Activated B cell treated with CpG ODN at 0.5 μM for 24 hours (primary cell): ENCODE measurements at regions not wholly inside any gene's neighbourhood (a gene's known extent, or its start where the extent isn't known, plus 50 kb on each side); places are given as distances from the start of the nearest gene placed in this dataset.

Experiments used
- ATAC-seq: fragments of 200-7000 bp; cut with Tn5 transposase; one replicate; pipeline ENCODE4 v1.10.0; 2021; ENCODE audit warnings: low read depth, mild to moderate bottlenecking, moderate library complexity
- CTCF ChIA-PET: fragments of 350-600 bp; sonication (Branson Sonifier 250); formaldehyde crosslinking; loops from one replicate; lab custom pipeline; 2021; ENCODE audit warnings: antibody characterized with exemption; lab: Charles Lee
- POLR2A ChIA-PET: fragments of 350-600 bp; sonication (Branson Sonifier 250); formaldehyde crosslinking; loops from one replicate; lab custom pipeline; 2021; ENCODE audit warnings: antibody characterized with exemption; lab: Charles Lee
- DNase-seq: peaks from one replicate; pipeline ENCODE4 v3.0.0; 2022
- H3K27ac Mint-ChIP-seq: one replicate; pipeline ENCODE4 v1.8.0; 2020; ENCODE audit warnings: mixed read lengths
- H3K27me3 Mint-ChIP-seq: one replicate; pipeline ENCODE4 v1.8.0; 2021; ENCODE audit warnings: mixed read lengths
- H3K36me3 Mint-ChIP-seq: one replicate; pipeline ENCODE4 v1.8.0; 2021; ENCODE audit warnings: low read depth, mixed read lengths
- H3K4me1 Mint-ChIP-seq: one replicate; pipeline ENCODE4 v1.8.0; 2021; ENCODE audit warnings: mixed read lengths
- H3K4me3 Mint-ChIP-seq: one replicate; pipeline ENCODE4 v1.8.0; 2020; ENCODE audit warnings: mild to moderate bottlenecking, mixed read lengths
- H3K9me3 Mint-ChIP-seq: one replicate; pipeline ENCODE4 v1.8.0; 2020; ENCODE audit warnings: mixed read lengths
- intact Hi-C: fragments of 100-400 bp; cut with micrococcal nuclease; formaldehyde crosslinking; loops from one replicate; pipeline ENCODE4 v1.15.1; 2024
- TF ChIP-seq, protein P1 (sequence below): fragments of 200-600 bp; IDR thresholded peaks from one replicate; pipeline ENCODE4 v1.8.0; 2022; ENCODE audit warnings: antibody characterized with exemption, mild to moderate bottlenecking

GRCh38 chr1:116205941-116206679 is 94.9 kb downstream of the MAB21L3 start:
- peaks cover 5% of the 10 kb centered on the region for H3K9me3 Mint-ChIP-seq
- no peak for DNase-seq
- TF ChIP-seq, protein P1, sequence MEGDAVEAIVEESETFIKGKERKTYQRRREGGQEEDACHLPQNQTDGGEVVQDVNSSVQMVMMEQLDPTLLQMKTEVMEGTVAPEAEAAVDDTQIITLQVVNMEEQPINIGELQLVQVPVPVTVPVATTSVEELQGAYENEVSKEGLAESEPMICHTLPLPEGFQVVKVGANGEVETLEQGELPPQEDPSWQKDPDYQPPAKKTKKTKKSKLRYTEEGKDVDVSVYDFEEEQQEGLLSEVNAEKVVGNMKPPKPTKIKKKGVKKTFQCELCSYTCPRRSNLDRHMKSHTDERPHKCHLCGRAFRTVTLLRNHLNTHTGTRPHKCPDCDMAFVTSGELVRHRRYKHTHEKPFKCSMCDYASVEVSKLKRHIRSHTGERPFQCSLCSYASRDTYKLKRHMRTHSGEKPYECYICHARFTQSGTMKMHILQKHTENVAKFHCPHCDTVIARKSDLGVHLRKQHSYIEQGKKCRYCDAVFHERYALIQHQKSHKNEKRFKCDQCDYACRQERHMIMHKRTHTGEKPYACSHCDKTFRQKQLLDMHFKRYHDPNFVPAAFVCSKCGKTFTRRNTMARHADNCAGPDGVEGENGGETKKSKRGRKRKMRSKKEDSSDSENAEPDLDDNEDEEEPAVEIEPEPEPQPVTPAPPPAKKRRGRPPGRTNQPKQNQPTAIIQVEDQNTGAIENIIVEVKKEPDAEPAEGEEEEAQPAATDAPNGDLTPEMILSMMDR: no peak

DNA sequence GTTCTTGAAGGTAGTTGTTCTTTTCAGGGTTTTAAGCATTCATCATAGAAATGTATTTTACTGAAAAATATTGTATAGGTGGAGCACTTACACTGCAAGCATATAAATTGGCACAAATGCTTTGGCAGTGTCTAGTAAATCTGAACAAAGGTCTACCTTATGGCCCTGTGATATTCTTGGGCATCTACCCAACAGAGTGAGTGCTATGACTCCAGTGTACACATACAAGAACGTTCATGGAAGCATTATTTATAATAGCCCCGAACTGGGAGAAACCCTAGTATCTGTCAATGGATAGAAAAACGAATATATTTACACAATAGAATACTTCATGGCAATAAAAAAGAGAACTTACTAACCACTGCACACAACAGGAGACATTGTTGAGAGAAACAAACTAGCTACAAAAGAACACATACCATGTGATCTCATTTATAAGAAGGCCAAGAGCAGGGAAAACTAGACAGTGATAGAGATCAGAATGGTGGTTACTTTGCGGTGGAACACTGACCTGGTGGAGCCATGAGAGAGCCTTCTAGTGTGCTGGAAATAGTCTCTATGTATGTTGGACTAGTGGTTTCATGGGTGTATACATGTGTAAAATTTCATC is 96.0 kb downstream of the MAB21L3 start:
- Mint-ChIP-seq H3K27ac (no peak overlapping the region), H3K36me3 (no peaks in the 10 kb centered on the region), H3K9me3 (peaks cover 5% of the 10 kb centered on the region), H3K27me3 (peaks cover 14% of the 10 kb centered on the region), H3K4me1 (no peaks in the 10 kb centered on the region), H3K4me3 (no peak overlapping the region)
- ATAC-seq (no peak), DNase-seq (no peak)
- ChIA-PET CTCF (no interaction called here), POLR2A (no interaction called here)
- intact Hi-C loops: no loop called here
- TF ChIP-seq, protein P1: no peak

More at GRCh38 chr1:116205941-116206679, 94.9 kb downstream of the MAB21L3 start:
- H3K4me1 Mint-ChIP-seq: no peaks in the 10 kb centered on the region
- no peaks in the 10 kb centered on the region for H3K36me3 Mint-ChIP-seq
- no peak overlapping the region for H3K4me3 Mint-ChIP-seq
- intact Hi-C loops: no loop called here
- H3K27ac Mint-ChIP-seq: no peak overlapping the region
- no peak for ATAC-seq
- H3K27me3 Mint-ChIP-seq: peaks cover 19% of the 10 kb centered on the region
- ChIA-PET CTCF (no interaction called here), POLR2A (no interaction called here)

- TF ChIP-seq, protein P1: no peak
- Mint-ChIP-seq H3K27ac (no peak overlapping the region), H3K36me3 (no peaks in the 10 kb centered on the region), H3K4me1 (no peaks in the 10 kb centered on the region), H3K9me3 (peaks cover 5% of the 10 kb centered on the region), H3K4me3 (no peak overlapping the region), H3K27me3 (peaks cover 7% of the 10 kb centered on the region)
- DNase-seq: no peak
- intact Hi-C loops: no loop called here
- no peak for ATAC-seq
- CTCF ChIA-PET: no interaction called here
- POLR2A ChIA-PET: no interaction called here
These were observed 96.9 kb downstream of the MAB21L3 start for GRCh38 chr1:116208136-116208535.

DNA sequence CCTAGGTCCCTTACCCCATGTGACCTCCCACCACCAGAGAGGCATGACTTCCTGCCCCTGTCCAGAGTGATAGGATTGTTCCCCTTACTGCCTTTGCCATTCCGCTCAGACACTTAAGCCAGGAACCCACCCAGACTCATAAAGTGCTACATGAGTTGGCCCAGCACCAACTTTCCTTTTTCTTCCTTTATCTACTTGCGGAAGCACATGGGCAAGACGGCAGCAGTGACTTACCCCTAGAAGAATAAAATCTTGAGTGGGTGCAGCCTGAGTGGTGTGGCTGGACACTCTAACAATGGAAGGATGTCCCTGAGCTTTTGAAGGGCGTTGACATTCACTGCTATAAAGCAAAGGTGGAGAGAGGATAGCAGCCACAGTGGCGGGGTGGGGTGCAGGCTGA is 100.1 kb downstream of the MAB21L3 start:
- Mint-ChIP-seq H3K4me1 (no peaks in the 10 kb centered on the region), H3K27ac (no peak overlapping the region)

GRCh38 chr1:116218922-116219321 is 107.7 kb downstream of the MAB21L3 start:
- DNase-seq (no peak), ATAC-seq (no peak)
- Mint-ChIP-seq H3K9me3 (no peaks in the 10 kb centered on the region), H3K27ac (no peak overlapping the region), H3K4me1 (no peaks in the 10 kb centered on the region), H3K4me3 (no peak overlapping the region), H3K27me3 (peaks cover 3% of the 10 kb centered on the region), H3K36me3 (no peaks in the 10 kb centered on the region)
- CTCF ChIA-PET: no interaction called here
- POLR2A ChIA-PET: no interaction called here
- TF ChIP-seq, protein P1: no peak
- intact Hi-C loops: no loop called here

More for the DNA sequence above, 100.1 kb downstream of the MAB21L3 start:
- Mint-ChIP-seq H3K9me3 (no peaks in the 10 kb centered on the region), H3K27me3 (peaks cover 3% of the 10 kb centered on the region), H3K4me3 (no peak overlapping the region), H3K36me3 (no peaks in the 10 kb centered on the region)
- CTCF ChIA-PET: no interaction called here
- intact Hi-C loops: no loop called here
- POLR2A ChIA-PET: no interaction called here
- TF ChIP-seq, protein P1: no peak
- DNase-seq (no peak), ATAC-seq (no peak)
